ENCODE measurements at regions not wholly inside any gene's neighbourhood (a gene's known extent, or its start where the extent isn't known, plus 50 kb on each side); places are given as distances from the start of the nearest gene placed in this dataset.

DNA sequence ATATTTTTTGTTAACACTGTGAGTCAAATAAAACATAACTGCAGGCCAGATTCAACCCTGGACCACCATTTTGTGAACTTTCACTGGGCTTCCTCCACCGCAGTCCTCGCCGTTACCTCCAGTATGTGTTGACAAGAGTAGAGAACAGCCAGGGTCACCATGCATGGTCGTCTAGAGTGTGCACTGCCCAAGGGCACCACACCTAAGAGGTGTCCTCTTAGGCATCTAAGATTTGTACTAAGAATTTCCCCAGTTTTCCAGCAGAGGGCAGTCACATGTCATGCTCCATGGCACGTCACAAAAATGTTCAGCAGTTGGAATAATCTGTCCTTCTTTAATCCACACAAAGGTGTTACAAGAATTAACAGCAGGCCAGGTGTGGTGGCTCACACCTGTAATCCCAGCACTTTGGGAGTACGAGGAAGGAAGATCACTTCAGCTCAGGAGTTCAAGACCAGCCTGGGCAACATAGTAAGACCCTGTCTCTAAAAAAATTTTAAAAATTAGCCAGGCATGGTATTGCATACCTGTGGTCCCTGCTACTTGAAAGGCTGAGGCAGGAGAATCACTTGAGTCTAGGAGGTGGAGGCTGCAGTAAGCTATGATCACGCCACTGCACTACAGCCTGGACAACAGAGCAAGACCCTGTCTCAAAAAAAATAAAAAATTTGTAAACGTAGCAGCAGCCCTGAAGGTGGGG, 71.2 kb upstream of the FOXK1 start:
- TF ChIP-seq, protein P1, sequence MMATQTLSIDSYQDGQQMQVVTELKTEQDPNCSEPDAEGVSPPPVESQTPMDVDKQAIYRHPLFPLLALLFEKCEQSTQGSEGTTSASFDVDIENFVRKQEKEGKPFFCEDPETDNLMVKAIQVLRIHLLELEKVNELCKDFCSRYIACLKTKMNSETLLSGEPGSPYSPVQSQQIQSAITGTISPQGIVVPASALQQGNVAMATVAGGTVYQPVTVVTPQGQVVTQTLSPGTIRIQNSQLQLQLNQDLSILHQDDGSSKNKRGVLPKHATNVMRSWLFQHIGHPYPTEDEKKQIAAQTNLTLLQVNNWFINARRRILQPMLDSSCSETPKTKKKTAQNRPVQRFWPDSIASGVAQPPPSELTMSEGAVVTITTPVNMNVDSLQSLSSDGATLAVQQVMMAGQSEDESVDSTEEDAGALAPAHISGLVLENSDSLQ (IDR thresholded peaks at IDR 0.05) = no peak
- TF ChIP-seq ZNF384 (IDR thresholded peaks at IDR 0.05) (no peak), ARNT (IDR thresholded peaks at IDR 0.05) (no peak), BHLHE40 (IDR thresholded peaks at IDR 0.05; ENCODE audit: borderline replicate concordance) (no peak)
- ChIA-PET POLR2A (no interaction called here), CTCF (interaction anchor here (1.0 kb wide), 1 partner anchor 20 kb away, joined by 4 read pairs; no protein-coding TSS in a partner anchor)
- peak; percentile 68 for DNase-seq (ENCODE audit: extremely low spot score)

DNA sequence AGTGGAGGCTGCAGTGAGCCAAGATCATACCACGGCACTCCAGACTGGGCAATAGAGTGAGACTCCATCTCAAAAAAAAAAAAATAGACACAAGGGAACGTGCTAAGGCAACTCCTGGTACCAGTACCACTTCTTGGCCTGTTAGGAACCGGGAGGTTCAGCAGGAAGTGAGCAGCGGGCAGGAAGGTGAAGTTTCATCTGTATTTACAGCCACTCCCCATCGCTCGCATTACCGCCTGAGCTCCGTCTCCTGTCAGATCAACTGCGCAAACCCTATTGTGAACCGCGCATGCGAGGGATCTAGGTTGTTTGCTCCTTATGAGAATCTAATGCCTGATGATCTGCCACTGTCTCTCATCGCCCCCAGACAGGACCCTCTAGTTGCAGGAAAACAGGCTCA, 69.9 kb upstream of the FOXK1 start:
- CTCF ChIA-PET = interaction anchor here (0.6 to 1.0 kb wide), 2 partner anchors 19 to 1303 kb away, joined by 4 read pairs; no protein-coding TSS in a partner anchor
- POLR2A ChIA-PET = interaction anchor here (1.0 to 1.8 kb wide), 2 partner anchors 29 to 162 kb away, joined by 3 to 7 read pairs; no protein-coding TSS in a partner anchor
- TF ChIP-seq L3MBTL2 (conservative IDR thresholded peaks at IDR 0.05) = no peak
- no peak for TF ChIP-seq ELF4 (IDR thresholded peaks at IDR 0.05)
- TF ChIP-seq FOXM1 (IDR thresholded peaks at IDR 0.05; ENCODE audit: borderline replicate concordance) = no peak
- no peak for TF ChIP-seq ARNT (IDR thresholded peaks at IDR 0.05)
- no peak for TF ChIP-seq FOXK2 (IDR thresholded peaks at IDR 0.05)
- no peak for TF ChIP-seq ZNF384 (IDR thresholded peaks at IDR 0.05)
- DNase-seq (ENCODE audit: extremely low spot score) = no peak

DNA sequence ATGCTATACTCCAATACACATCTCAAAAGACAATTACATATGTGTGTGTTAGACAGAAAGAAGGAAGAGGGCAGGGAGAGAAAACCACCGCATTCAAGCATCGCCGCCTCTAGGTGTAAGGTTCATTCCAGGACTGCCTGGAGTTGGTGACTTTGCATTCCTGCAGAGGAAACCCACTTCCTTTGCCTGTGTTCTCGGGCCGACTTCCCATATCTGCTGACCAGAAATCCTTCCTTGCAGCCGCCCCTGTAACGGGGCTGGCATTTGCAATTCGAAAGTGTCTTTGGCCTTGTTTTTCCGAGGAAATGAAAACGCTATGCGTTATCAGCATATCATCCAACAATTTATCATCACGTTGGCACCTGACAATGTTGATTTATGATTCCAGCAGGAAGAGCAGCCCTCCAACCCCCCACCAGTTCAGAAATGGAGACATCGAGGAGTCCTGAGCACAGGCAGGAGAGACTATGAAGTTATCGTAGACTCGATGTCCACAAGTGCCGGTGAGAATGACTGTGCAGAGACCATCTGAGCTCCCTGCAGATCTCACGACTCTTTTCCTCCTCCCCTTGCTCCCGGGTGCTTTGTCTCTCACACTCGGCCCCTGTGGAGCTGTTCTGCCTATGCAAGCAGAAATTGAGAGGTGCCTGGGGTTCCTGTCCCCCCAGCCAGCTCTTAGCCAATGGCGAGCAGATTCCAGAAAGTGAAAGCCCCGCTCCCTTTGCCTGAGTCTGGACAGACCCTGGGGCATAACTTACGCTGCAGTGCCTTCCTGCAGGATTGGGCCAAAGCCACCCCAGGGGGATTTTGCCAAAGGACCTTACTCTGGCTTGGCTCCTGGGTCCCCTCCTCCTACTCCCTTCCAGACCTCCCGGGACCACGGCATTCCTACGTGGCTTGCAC, 68.9 kb upstream of the FOXK1 start:
- ChIA-PET CTCF (interaction anchor here (0.5 to 0.9 kb wide), 3 partner anchors 13 to 1530 kb away, joined by 3 read pairs; partner anchors contain the start of gene RADIL), POLR2A (interaction anchor here (0.7 to 1.8 kb wide), 3 partner anchors 14 to 28 kb away, joined by 3 to 7 read pairs (median 5); no protein-coding TSS in a partner anchor)
- TF ChIP-seq CTBP1 (IDR thresholded peaks at IDR 0.05; ENCODE audit: borderline replicate concordance) = no peak
- TF ChIP-seq L3MBTL2 (conservative IDR thresholded peaks at IDR 0.05) = 0 out of 2 replicates have a peak, but pooled peaks have one; percentile 9
- TF ChIP-seq LEF1 (IDR thresholded peaks at IDR 0.05; ENCODE audit: borderline replicate concordance) = no peak
- TF ChIP-seq, protein P1 (IDR thresholded peaks at IDR 0.05) = peak; percentile 75
- TF ChIP-seq NFRKB (IDR thresholded peaks at IDR 0.05) = no peak
- DNase-seq (ENCODE audit: extremely low spot score) = no peak

DNA sequence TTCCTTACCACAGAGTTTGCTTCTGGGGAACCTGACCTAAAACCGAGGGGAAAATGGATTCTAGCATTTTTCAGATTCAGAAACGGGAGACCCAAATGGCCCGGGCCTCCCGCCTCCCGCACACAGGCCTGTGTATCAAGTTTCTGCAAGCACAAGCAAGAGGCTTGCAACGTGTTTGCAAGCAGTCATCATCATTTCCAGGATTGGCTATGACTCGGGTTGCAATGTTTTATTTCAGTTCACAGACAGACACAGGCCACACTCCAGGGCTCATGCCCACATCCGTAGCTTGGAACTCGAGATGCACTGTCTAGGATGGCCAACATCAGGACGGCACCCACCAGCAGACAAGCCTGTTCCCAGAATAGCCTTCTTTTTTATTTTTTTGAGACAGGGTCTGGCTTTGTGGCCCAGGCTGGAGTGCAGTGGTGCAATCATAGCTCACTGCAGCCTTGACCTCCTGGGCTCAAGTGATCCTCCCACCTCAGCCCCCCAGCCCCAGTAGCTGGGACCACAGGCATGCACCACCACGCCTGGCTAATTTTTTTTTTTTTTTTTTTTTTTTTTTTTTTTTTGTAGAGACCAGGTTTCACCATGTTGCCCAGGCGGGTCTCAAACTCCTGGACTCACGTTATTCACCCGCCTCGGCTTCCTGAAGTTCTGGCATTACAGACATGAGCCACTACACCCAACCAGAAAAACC, 68.1 kb upstream of the FOXK1 start:
- ChIA-PET CTCF (interaction anchor here (0.5 to 0.9 kb wide), 3 partner anchors 12 to 1531 kb away, joined by 3 read pairs; partner anchors contain the start of gene RADIL), POLR2A (interaction anchor here (1.3 to 1.8 kb wide), 2 partner anchors 17 to 27 kb away, joined by 5 to 7 read pairs; no protein-coding TSS in a partner anchor)
- TF ChIP-seq L3MBTL2 (conservative IDR thresholded peaks at IDR 0.05) (0 out of 2 replicates have a peak, but pooled peaks have one; percentile 3), ZNF384 (IDR thresholded peaks at IDR 0.05) (peak; percentile 74), ELF4 (IDR thresholded peaks at IDR 0.05) (no peak)
- no peak for DNase-seq (ENCODE audit: extremely low spot score)

DNA sequence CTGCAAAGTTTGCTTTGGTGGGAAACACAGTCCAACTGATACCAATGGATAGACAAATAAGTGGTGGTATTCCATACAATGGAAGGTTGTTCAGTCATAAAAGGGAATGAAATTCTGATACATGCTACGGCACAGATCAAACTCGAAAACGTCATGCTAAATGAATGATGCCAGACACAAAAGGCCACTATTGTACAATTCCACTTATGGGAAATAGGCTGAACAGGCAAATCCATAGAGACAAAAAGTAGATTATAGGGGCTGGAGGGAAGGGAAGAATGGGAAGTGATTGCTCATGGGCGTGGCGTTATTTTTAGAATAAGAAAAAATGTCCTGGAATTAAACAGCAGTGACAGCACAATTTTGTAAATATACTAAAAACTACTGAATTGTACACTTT, 66.0 kb upstream of the FOXK1 start:
- TF ChIP-seq FOXA1 (IDR thresholded peaks at IDR 0.05) = no peak
- no peak for TF ChIP-seq L3MBTL2 (conservative IDR thresholded peaks at IDR 0.05)
- no peak for TF ChIP-seq LEF1 (IDR thresholded peaks at IDR 0.05; ENCODE audit: borderline replicate concordance)
- TF ChIP-seq HDGF (IDR thresholded peaks at IDR 0.05; ENCODE audit: borderline replicate concordance) = no peak
- no peak for TF ChIP-seq ZNF384 (IDR thresholded peaks at IDR 0.05)
- TF ChIP-seq SUZ12 (IDR thresholded peaks at IDR 0.05) = no peak
- no peak for TF ChIP-seq NFRKB (IDR thresholded peaks at IDR 0.05)
- TF ChIP-seq SP1 (IDR thresholded peaks at IDR 0.05) = no peak
- ChIA-PET POLR2A (no interaction called here), CTCF (no interaction called here)
- no peak for DNase-seq (ENCODE audit: extremely low spot score)

DNA sequence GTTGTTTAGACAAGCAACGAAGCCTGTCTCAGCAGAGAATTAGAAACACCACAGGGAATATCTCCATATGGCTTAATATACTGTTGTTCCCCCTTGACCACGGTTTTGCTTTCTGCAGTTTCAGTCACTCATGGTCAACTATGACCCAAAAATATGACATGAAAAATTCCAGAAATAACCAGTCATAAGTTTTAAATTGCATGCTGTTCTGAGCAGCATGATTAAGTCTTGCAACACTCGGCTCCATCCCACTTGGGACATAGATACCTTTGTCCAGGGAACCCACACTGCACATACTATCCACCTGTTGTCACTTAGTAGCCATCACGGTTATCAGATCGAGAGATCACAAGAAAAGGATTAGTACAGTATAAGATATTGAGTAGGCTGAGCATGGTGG, 60.7 kb upstream of the FOXK1 start:
- no peak for DNase-seq (ENCODE audit: extremely low spot score)
- POLR2A ChIA-PET = no interaction called here
- CTCF ChIA-PET = no interaction called here
- TF ChIP-seq BHLHE40 (IDR thresholded peaks at IDR 0.05; ENCODE audit: borderline replicate concordance) = no peak
- no peak for TF ChIP-seq SP1 (IDR thresholded peaks at IDR 0.05)
- TF ChIP-seq ARNT (IDR thresholded peaks at IDR 0.05) = no peak
- no peak for TF ChIP-seq NFRKB (IDR thresholded peaks at IDR 0.05)
- TF ChIP-seq TARDBP (IDR thresholded peaks at IDR 0.05) = no peak
- TF ChIP-seq L3MBTL2 (conservative IDR thresholded peaks at IDR 0.05) = no peak
- TF ChIP-seq LEF1 (IDR thresholded peaks at IDR 0.05; ENCODE audit: borderline replicate concordance) = no peak
- TF ChIP-seq CTBP1 (IDR thresholded peaks at IDR 0.05; ENCODE audit: borderline replicate concordance) = no peak
- TF ChIP-seq, protein P1 (IDR thresholded peaks at IDR 0.05) = no peak
- no peak for TF ChIP-seq FOXA1 (IDR thresholded peaks at IDR 0.05)
- no peak for TF ChIP-seq SUZ12 (IDR thresholded peaks at IDR 0.05)
- TF ChIP-seq FOXK2 (IDR thresholded peaks at IDR 0.05) = no peak
- no peak for TF ChIP-seq ELF4 (IDR thresholded peaks at IDR 0.05)
- no peak for TF ChIP-seq HDGF (IDR thresholded peaks at IDR 0.05; ENCODE audit: borderline replicate concordance)

Measured in HEK293T (cell line).